HT-29 (cell line): ENCODE measurements at regions not wholly inside any gene's neighbourhood (a gene's known extent, or its start where the extent isn't known, plus 50 kb on each side); places are given as distances from the start of the nearest gene placed in this dataset.
A peak's percentile ranks its signal among the peaks of the same experiment; 100 is the strongest.

Experiments used
- DNase-seq: peaks from one replicate; pipeline ENCODE4 v3.0.0-alpha.2; 2015; ENCODE audit warnings: low spot score

GRCh38 chr3:40642812-40643211 is 118.1 kb downstream of the ZNF621 start:
- DNase-seq = no peak

DNA sequence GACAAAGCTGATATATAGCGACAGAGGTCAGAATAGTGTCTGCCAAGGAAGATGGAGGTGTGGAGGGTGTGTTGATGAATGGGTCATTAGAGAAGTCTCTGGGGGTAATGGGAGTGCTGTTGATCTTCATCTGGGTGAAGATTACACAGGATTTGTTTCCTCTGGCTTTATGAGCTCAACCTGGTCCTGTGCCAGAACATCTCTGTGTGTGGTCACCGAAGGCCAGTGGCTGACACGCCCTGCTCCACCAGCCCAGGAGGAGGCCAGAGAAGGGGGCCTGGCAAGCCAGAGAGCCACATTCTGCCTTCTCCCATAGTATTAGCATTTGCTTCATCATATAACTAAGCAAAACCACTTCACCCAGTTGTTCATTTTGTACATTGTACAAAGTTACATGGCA is 121.1 kb downstream of the ZNF621 start:
- DNase-seq = no peak

DNA sequence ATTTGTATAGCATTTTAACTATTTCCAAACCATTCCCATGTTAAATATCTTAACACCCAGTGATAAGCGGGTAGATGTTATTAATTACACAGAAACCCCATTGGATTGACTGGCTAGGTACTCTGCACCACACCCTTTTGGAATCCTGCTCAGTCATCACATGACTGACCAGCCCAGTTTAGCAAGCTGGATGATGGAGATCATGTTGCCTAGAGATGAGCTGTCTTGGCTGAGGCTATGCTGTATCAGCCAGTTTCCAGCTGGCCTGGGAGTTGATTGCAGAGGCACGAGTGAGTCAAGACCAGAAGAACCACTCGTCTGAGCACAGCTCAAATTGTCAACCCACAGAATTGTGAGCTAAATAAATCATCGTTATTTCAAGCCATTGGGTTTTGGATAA is 124.6 kb downstream of the ZNF621 start:
- no peak for DNase-seq

DNA sequence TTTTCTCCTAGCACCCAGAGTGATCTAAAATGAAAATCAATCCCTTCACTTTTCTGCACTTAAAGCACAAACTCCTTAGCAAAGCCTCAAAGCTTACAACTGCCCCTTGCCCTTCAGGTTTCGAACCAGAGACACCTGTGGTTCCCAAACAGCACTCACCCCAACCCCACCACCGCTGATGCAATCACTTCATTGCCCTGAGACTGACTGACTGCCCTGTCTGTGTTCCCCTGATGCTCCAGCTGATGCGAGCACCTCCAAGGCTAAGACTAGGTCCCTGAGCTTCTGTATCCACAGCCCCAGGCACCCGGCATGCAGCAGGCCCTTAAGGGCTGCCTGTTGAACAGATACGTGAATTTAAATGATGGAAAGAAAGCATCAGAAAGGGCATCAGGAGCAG is 127.3 kb downstream of the ZNF621 start:
- no peak for DNase-seq

GRCh38 chr3:40653001-40653400 is 128.2 kb downstream of the ZNF621 start:
- DNase-seq = no peak

DNA sequence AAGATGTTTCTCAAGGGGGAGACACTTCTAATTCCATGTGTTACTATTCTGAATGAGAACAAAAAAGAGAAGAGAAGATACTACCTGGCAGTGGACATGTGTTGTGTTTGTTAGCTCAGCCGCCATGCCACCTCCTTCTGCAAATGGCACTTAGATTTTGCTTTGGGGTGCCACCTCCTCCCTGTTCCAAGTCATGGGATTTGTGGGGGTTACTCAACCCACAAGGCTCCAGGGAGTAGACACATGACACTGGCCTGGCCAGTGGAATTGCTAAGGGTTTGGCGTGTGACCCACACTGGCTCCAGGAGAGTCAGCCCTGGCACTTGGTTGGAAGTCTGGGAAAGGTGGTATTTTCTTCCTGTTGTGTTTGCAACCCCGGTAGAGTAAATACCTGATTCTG is 129.1 kb downstream of the ZNF621 start:
- DNase-seq = no peak

- no peak for DNase-seq
Observed at GRCh38 chr3:40655551-40655950, 130.8 kb downstream of the ZNF621 start.

DNA sequence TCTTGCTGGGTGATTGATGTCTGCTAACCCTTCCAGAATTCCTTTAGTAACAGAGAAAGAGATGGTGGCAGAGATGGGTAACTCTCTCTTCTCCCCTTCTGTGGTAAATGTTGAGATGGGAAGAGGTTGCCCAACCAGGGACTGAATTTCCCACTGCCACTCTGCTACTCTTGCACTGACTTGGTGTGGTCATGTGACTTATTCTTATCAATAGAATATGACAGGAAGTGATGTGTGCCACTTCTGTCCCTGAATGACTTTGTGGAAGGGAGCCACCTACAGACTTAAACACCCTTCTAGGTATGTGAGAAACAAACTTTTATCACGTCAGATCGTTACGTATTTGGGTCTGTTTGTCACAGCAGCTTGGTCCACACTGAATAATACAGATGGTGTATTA is 132.9 kb downstream of the ZNF621 start:
- DNase-seq = no peak

DNA sequence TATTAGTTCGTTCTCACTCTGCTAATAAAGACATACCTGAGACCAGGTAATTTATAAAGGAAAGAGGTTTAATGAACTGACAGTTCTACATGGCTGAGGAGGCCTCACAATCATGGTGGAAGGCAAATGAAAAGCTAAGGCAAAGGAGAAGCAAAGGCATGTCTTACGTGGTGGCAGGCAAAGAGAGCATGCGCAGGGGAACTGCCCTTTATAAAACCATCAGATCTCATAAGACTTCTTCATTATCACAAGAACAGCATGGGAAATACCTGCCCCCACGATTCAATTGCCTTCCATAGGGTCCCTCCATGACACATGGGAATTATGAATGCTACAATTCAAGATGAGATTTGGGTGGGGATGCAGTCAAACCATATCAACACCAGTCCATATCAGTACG is 133.5 kb downstream of the ZNF621 start:
- DNase-seq = no peak

DNA sequence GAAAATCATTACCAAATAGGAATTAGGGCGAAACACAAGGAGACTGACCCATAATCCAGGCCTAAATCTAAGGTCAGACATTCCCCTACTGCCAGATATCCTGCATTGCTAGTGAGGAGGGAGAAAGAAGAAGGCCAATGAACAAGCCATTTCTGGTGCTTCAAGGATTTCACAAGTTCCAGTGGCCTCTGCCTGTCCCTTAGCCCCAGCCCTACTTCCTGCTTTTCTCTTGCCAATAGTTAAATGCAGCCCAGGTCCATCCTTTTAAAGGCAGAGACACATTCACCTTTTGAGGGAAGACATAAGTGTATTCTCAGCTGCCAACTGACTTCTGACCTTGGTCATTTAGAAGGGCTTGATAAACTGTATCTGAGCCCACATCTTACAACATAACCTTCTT is 135.8 kb downstream of the ZNF621 start:
- no peak for DNase-seq

DNA sequence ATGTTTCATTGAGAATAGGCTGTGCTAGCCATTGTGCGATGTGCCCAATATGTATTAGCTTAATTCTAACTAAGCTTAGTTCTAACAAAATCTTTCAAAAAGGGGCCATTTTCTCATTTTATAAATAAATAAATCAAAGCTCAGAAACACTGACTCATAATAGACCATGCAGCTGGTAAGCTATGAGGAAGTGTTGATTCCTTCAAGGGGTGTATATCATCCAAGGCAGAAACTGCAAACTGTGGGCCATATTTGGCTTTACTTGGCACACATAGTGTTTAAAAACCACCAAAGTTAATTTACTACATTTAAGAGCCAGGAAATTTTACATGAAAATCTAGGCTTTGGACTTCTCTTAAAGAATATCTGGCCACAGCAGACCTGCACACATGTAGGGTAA is 136.5 kb downstream of the ZNF621 start:
- no peak for DNase-seq

DNA sequence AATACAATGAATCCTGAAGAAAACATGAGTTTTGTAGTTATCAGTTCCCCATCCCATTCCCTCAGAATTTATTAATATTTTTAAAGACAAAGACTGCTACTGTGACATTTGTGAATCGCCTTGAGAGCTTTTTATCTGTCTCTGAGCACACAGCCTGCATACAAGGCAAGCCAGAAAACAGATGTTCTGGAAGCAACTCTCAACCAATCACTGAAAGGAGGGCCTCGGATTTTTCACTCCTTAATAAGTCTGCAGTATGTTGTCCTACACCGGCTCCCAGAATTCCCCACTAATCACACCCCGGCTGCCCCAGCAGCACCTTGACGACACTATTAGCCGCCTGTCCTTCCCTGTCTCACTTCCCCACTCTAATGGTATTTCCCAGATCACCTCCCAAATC is 138.5 kb downstream of the ZNF621 start:
- no peak for DNase-seq

DNA sequence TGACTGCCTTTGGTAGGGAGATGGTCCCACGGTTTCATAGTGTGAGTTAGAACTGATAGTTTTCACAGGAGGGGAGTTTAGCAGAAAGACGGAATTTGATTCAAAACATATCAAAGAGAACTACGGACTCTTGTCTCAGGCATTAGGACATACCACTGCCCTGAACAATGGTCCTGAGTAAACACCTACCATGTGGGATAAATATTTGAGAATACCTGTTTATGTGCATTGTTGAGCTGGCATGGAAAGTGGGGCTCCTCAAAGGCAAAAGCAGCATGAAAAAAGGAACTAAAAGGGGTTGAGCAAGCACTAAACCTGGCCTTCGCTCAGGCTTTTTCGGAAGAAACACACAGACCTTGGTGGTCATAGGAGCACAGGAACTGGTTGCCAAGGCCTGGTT is 144.4 kb downstream of the ZNF621 start:
- no peak for DNase-seq

DNA sequence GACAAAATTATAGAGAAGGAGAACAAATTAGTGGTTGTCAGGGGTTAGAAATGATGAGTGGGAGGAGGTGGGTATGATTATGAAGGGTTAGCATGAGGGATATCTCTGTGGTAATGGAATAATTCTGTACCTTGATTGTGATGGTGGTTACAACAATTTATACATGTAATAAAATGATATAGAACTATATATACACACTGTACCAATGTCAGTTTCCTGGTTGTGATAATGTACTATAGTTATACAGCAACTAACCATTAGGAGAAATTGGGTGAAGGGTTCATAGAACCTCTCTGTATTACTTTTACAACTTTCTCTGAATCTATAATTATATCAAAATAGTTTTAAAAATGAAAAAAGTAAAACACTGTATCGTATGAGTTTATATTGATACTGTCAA is 148.1 kb downstream of the ZNF621 start:
- no peak for DNase-seq

GRCh38 chr3:40677321-40677720 is 152.6 kb downstream of the ZNF621 start:
- DNase-seq = no peak

DNA sequence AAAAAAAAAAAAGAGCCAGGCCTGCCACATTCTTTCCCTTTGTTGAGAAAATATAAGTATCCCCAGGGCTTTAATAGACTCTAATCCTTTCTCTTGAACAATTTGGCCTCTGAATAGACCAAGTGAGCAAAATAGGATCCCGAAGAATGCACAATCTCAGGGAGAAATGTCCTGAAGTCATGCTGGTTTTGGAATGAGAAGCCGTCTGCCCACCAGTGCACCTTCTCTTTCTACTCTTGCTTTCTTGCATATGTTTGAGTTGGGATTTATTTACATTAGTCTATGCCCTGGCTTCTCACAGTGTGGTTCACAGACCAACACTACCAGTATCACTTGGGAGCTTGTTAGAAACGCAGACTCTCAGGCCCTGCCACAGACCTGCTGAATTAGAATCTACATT is 153.0 kb downstream of the ZNF621 start:
- DNase-seq = no peak

DNA sequence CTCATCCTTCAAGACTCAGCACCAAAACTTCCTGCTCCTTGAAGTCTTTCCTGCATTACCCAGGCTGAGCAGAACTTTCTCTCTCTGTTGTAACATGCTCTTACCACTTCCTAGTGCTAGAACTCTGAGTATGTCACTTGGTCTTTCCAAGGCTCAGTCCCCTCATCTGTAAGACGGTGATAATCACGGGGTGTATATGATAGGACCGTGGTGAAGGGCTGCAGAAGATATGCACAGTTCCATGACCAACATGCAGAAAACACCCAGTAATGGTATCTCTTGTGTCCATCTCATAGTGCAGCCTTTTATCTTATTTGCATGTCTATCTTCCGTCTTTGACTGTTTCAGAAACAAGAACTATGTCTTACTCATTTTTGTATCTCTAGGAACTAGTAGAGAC is 154.5 kb downstream of the ZNF621 start:
- DNase-seq = no peak

- DNase-seq = no peak
Observed at GRCh38 chr3:40680685-40681657, 156.2 kb downstream of the ZNF621 start.

- DNase-seq = no peak
Observed at GRCh38 chr3:40681658-40682055, 156.9 kb downstream of the ZNF621 start.

GRCh38 chr3:40689837-40690236 is 165.1 kb downstream of the ZNF621 start:
- DNase-seq = no peak

GRCh38 chr3:40690749-40691451 is 166.1 kb downstream of the ZNF621 start:
- no peak for DNase-seq

- DNase-seq = peak; percentile 8
Observed at GRCh38 chr3:40691452-40691861, 166.7 kb downstream of the ZNF621 start.

DNA sequence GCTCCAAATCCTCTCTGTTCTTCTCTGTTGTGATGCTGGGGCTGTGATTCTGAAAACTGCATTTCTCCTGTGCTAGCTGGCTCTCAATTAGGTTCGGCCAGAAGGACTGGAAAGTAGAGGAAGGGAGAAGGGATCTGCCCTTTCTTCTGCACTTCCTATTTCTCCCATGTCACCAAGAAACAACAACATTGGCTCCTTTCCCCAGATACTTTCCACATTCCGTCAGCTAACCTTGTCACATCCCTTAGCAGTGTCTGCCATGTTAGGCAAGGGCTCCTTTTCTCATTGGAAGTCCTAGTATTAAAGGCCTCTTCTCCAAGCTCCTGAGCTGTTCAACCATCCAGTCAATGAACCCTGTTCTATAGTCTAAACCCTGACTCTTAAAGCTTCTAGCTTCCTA is 171.1 kb downstream of the ZNF621 start:
- DNase-seq = no peak
